ENCODE measurements at regions not wholly inside any gene's neighbourhood (a gene's known extent, or its start where the extent isn't known, plus 50 kb on each side); places are given as distances from the start of the nearest gene placed in this dataset.

GRCh38 chr7:125154930-125155329 lies 225.3 kb upstream of the POT1 start:
- no peak overlapping the region for H3K4me3 ChIP-seq (ENCODE audit: low read depth, poor library complexity, severe bottlenecking)
- intact Hi-C loops (cut with DNase I; ENCODE audit: low total_unique reads) = no loop called here
- DNase-seq (ENCODE audit: low spot score in 2 of 2) = no peak
- TF ChIP-seq CTCF (IDR thresholded peaks at IDR 0.05) (no peak), POLR2A (IDR thresholded peaks at IDR 0.05) (no peak)
- 80 to 88% methylated on average over 1 of the region's 1 CpG for WGBS, 2 donors

GRCh38 chr7:125149151-125149550 lies 219.5 kb upstream of the POT1 start:
- WGBS, 2 donors = 52 to 66% methylated on average over 1 of the region's 1 CpG

GRCh38 chr7:125147047-125147446 lies 217.4 kb upstream of the POT1 start:
- 21 to 28% methylated on average over 2 of the region's 2 CpGs for WGBS, 2 donors
- intact Hi-C loops (cut with DNase I; ENCODE audit: low total_unique reads) = no loop called here
- no peak for DNase-seq (ENCODE audit: low spot score in 2 of 2)
- no peak overlapping the region for H3K4me3 ChIP-seq (ENCODE audit: low read depth, poor library complexity, severe bottlenecking)
- TF ChIP-seq POLR2A (IDR thresholded peaks at IDR 0.05) (no peak), CTCF (IDR thresholded peaks at IDR 0.05) (no peak)

More at GRCh38 chr7:125149151-125149550, 219.5 kb upstream of the POT1 start:
- intact Hi-C loops (cut with DNase I; ENCODE audit: low total_unique reads) = no loop called here
- DNase-seq (ENCODE audit: low spot score in 2 of 2) = no peak
- H3K4me3 ChIP-seq (ENCODE audit: low read depth, poor library complexity, severe bottlenecking) = no peak overlapping the region
- TF ChIP-seq CTCF (IDR thresholded peaks at IDR 0.05) (no peak), POLR2A (IDR thresholded peaks at IDR 0.05) (no peak)

- TF ChIP-seq CTCF (IDR thresholded peaks at IDR 0.05) (no peak), POLR2A (IDR thresholded peaks at IDR 0.05) (no peak)
- intact Hi-C loops (cut with DNase I; ENCODE audit: low total_unique reads) = no loop called here
- no peak overlapping the region for H3K4me3 ChIP-seq (ENCODE audit: low read depth, poor library complexity, severe bottlenecking)
- no peak for DNase-seq (ENCODE audit: low spot score in 2 of 2)
- WGBS, 2 donors = 57 to 59% methylated on average over 2 of the region's 2 CpGs
Observed at GRCh38 chr7:125136755-125137532, 207.3 kb upstream of the POT1 start.

GRCh38 chr7:125136341-125136740 lies 206.7 kb upstream of the POT1 start:
- TF ChIP-seq CTCF (IDR thresholded peaks at IDR 0.05) (no peak), POLR2A (IDR thresholded peaks at IDR 0.05) (no peak)
- intact Hi-C loops (cut with DNase I; ENCODE audit: low total_unique reads) = no loop called here
- no peak for DNase-seq (ENCODE audit: low spot score in 2 of 2)
- WGBS, 2 donors = 26 to 62% methylated on average over 1 of the region's 1 CpG
- H3K4me3 ChIP-seq (ENCODE audit: low read depth, poor library complexity, severe bottlenecking) = no peak overlapping the region

- intact Hi-C loops (cut with DNase I; ENCODE audit: low total_unique reads) = loop anchor here (2.0 kb wide), 1 partner anchor 33 kb away; no protein-coding TSS in a partner anchor
- TF ChIP-seq CTCF (IDR thresholded peaks at IDR 0.05) (no peak), POLR2A (IDR thresholded peaks at IDR 0.05) (no peak)
- WGBS, 2 donors = 53 to 84% methylated on average over 1 of the region's 1 CpG
- no peak overlapping the region for H3K4me3 ChIP-seq (ENCODE audit: low read depth, poor library complexity, severe bottlenecking)
- no peak for DNase-seq (ENCODE audit: low spot score in 2 of 2)
Observed at GRCh38 chr7:125130173-125130572, 200.5 kb upstream of the POT1 start.
